HL-60/S4 treated with retinoic acid at 250 ng/mL for 4 days and 3 days (cell line): ENCODE measurements at regions not wholly inside any gene's neighbourhood (a gene's known extent, or its start where the extent isn't known, plus 50 kb on each side); places are given as distances from the start of the nearest gene placed in this dataset.

Experiments
- in situ Hi-C: fragments of 300-500 bp; cut with MboI; formaldehyde crosslinking; loops from 2 replicates; pipeline ENCODE4 v1.7.0; 2022; ENCODE audit warnings: low sequenced_read_pairs

DNA sequence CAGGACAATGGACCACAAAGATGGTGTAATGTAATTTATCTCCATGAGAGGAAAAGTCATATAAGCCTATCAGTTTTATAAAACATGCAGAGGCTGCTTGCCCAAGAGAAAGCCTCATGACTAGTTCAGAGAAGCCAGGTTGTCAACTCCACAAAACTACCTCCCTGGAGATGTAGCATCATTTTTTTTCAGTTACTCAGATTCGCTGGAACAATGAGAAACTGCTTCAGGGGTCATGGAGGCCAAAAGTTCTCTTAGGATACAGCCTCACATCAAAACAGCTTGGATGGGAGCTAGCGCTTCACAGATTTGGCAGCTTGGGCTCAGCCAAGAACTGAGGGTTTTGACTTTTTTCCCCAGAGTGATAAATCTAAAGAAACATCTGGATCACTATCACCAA, 263.5 kb downstream of the INSIG2 start:
- in situ Hi-C loops, result no loop called here

DNA sequence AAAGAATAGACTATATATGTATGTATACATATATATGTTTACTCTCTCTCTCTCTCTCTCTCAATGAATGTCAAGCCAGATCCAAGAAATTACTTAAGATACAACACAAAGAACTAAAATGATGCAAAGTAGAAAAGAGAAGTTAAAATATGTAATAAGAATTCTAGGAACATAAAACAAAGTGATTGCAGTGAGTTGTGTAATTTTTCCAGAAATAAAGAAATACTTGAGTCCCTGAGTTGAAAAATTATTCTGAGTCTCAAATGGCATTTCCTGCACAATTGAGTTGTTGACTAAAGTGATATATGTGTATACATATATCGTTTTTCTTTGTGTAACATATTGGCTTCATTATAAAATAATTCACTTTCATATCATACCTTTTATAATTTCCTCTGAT, 262.4 kb downstream of the INSIG2 start:
- in situ Hi-C loops, result no loop called here

DNA sequence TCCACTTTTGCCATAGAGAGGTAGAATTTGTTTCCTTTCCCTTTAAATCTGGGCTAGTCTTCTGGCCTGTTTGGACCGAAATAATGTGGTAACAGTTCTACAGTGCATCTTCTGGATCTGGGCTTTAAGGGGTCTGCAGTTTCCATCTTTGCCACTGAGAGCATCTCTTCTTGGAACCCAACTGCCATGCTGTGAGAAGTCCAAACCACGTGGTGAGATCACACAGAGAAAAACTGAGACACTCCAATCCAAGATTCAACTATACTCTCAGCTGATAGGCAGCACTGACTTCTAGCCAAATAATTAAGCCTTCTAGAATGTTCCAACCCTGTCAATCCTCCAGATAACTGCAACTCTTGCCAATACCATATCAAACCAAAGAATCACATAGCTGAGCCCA, 261.1 kb downstream of the INSIG2 start:
- in situ Hi-C loops, result no loop called here

DNA sequence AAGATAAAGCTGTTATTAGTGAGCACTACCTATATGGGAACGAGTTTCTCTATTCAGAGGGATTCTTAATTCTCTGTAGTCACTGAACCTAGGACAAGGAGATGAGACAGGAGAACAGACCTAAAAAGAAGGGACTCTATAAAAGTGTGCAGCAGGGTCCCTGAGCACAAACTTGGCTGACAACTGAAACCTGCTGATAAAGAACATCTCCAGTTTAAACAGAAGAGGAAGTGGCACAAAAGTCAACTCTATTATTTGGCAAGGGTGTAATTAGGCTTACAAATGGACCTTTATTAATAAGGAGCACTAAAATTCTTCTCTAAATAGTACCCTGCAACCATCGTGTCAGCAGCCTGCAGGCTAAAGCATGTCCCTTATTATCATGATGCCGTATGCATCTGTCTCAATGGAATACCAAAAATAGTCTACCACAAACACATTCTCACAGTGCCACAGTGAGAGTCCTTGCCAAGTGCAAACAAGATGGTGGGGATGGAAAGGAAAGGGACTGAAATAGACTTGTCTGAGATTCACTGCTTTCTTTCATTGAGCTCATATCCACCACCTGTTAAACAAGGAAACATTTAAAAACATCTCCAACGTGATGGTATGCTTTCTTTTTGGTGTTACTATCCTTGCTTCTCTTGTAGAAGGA, 260.2 kb downstream of the INSIG2 start:
- in situ Hi-C loops, result no loop called here

DNA sequence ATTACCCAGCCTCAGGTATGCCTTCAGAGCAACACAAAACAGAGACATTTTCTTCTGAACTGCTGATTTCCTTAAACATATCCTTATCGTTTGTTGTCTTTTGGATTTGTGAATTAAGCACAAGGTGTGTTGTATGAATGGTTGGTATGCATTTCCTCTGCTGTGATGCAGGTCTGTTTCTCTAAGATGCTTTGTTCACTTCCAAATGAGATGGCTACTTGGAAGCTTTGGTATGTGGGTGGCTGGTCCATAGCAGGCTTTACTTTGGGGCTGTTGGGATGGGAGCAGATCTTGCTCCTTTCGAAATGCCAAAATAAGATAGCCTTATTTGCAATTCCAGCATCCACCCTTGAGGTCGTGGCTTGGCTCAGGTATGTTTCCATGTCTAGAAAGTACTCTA, 257.2 kb downstream of the INSIG2 start:
- in situ Hi-C loops, result no loop called here

DNA sequence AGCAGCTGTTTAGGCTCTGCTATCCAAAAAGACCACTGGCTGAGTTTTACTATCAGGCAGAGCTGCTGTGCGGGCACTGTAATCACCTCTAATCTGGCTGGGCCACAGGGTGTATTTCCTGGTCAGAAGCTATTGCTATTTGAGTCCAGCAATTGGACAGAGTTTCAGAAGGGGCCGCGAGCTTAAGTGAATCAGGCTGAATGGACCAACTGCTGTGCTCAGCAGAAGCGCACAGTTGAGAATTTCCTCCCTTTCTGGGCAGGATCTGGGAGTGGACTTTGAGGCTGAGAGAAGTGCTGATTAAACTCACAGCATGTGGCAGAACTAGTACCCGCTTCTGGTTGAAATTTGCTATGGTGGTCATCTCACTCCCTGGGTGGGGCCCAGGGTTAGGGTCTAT, 251.8 kb downstream of the INSIG2 start:
- in situ Hi-C loops, result no loop called here

DNA sequence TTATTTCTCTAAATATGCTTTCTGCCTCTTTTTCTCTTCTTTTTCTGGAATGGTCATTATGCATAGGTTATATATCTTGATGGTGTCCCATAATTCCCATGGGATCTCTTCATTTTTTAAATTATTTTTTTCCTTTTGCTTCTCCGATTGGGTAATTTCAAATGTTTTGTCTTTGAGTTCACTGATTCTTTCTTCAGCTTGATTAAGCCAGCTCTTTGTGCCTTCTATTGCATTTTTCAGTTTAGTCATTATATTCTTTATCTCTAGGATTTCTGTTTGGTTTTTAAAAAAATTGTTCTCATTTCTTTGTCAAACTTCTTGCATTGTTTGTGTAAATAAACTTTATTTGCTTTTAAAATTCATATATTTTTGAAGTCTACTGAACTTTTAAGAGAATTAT, 251.1 kb downstream of the INSIG2 start:
- in situ Hi-C loops, result no loop called here

DNA sequence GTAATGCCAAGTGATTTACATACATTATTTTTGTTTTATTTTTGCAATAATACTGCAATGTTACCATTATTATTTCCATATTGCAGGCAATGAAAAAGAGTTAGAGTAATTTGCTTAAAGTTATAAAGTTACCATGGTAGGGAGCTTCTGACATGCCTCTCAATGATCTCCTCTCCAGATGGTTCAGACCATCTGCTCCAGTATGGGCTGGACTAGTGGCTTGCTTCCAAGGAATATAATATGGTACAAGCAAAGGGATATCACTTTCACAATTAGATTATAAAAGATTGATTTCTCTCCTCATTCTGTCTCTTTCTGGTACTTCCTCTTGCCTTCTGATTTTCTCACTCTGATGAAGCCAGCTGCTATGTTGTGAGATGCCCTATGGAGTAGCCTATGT, 245.4 kb downstream of the INSIG2 start:
- in situ Hi-C loops, result no loop called here

DNA sequence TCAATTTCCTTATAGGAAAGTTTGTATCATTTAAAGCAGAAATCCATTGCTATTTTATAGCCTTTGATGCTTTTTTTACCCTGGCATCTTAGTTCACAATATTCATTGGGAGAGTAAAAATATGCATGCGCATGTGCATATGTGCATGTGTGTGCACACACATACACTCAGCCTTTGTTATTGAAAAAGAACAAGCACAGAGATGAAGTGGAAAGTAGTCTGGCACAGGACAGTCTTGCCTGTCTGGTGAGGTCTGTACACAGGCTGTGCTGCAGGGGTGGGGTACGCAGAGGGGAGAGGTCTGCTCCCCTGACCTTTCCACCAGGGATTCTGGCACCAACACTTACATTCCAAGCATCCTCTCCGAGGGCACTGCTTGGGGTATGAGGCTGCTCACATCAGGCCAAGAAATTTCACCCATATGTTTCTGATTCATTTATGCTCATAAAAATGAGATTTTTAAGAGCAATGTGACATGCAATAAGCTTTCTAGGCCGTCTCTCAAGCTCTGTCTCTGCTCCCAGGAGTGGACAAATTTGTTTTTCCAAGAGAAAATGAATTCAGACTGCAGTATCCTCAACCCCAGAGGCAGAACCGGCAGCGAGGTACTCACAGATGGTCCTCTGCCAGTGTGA, 237.2 kb downstream of the INSIG2 start:
- in situ Hi-C loops, result no loop called here

DNA sequence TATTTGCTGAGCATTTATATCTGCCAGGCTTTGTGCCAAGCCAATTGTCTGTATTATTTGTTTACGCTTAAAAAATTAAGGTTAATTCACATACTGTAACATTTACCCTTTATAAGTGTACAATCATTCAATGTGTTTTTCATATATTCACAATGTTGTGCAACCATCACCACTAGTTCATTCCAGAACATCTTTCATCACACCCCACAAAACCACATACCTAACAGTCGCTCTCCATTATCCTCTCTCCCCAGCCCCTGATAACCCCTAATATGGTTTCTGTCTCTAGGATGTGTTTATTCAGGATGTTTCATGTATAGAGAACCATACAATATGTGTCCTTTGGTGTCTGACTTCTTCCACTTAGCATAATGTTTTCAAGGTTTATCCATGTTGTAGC, 234.1 kb downstream of the INSIG2 start:
- in situ Hi-C loops, result no loop called here

DNA sequence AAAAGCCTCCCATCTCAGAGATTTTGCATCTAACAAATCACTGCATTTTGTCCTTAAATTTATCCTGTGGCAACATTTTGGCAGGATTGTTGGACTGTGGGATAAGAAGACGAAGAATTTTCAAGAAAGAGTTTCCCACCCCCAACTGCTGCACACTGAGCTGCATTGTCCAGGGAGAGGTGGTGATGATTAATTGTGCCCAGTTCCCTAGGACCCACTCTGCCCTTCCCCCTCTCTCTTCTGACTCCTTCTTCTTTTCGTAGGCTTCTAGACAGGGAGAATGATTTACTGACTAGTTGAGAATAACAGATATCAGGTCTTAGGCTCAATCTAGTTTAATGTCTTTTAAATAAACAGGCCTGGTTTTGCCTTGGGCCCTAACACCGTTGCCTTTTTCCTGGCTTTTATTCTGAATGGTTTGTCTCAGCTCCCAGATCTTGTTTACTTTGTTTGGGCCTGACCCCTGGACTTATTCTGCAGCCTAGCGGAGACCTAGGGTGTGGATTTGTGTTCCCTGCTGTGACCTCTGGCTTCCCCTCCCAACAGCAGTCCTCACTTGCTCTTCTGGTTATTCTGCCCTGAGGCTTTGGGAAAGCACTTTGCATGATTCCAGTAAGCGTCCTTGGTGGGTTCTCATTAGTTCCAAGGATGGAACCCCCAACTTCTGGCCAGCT, 233.3 kb downstream of the INSIG2 start:
- in situ Hi-C loops, result no loop called here

DNA sequence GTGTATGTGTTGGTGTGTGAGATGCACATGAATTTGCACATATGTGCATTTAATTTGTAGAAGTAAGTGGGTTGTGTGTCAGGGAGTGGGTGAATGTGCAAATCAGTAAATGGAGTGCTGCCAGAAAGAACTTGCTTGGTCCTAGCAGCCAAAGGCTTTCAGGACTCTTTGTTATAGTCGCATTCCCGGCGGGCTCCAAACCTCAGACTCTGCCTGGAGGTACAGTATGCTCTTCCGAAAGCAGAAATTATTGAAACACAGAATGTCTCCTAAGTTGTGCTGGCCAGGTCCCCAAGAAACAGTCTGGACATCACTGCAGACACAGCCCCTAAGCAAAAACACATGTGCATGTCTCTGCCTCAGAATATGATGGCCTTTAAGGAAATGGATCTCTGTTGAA, 232.4 kb downstream of the INSIG2 start:
- in situ Hi-C loops, result no loop called here

DNA sequence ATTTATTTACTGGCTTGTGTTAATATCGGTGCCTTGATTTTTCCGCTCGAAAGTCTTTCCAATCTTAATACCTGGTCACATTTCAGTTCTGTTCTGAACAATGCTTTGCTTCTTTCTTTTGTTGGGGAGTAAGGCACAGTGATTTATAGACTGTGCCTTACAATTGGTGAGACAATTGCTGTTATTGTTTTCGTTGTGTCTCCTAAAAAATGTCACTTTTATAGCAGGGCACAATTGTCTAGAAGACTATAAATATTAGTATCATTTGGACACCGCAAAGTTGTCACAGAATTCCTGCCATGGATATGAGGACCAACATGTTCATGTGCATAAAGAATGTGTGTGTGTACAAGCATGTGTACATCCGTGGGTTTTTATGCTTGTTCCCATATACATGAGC, 231.9 kb downstream of the INSIG2 start:
- in situ Hi-C loops, result no loop called here

DNA sequence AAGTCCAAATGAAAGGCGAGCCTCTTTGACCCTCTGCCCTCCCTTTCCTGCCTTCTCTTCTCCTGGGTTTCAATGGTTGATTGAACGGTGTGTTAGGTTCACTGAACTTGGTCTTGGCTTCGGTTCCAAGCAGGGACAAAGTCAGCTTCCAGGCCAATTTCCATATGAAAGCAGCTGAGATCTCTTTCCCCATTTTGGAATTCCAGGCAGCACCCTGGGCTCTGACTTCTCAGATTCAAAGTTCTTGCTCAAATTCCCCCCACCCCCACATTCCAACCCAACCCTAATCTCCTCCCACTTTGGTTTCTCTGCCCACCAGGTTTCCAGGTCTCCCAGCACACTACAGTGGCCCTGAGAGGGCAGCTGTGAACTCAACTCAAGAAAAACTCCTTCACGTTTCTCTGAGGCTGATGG, 231.0 kb downstream of the INSIG2 start:
- in situ Hi-C loops, result no loop called here

DNA sequence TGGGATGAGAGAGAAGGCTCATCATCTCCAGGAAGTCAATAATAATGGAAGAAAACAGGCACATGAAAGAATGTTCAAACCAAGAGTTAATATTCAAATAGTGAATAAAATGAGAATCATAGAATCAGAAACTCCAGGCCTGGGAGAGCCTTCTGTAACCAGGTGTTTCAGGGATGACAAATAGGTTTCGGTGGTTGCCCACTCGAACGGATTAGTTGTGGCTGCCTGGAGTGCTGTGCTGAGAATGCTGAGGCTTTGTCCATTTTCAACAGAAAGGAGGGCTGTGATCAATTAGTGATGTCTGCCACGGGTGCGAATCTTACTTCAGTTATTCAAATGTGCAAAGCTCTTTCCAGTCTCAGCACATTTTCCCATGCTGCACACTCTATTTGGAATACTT, 227.3 kb downstream of the INSIG2 start:
- in situ Hi-C loops, result no loop called here

DNA sequence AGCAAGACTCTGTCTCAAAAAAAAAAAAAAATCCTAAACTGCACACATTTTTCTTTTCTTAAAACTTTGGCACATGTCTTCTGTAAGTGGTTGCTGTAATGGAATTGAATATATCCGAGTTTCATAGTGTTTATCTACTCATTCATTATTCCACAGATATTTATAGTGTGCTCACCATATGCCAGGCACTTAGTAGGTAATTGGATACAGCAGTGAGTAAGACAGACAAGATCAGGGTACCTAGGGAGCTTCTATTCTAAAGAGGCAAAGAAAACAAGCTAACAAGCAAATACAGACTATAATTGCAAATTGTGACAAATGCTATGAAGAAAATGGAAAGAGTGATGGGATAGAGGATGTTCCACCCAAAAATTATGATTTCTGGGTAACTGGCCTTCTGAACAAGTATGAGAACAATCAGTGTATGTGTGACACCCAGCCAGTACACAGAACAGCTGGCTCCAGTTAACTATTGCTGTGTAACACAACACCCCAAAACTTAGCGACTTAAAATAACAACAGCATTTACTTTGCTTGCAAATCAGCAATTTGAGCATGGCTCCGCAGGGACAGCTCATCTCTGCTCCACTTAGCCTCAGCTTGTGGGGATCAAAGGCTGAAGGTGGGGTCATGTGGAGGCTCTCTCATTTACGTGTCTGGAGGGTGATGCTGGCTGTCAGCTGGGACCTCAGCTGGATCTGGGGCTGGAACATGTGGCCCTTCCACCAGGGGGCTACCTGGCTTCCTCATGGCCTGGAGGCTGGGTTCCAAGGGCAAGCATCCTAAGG, 224.9 kb downstream of the INSIG2 start:
- in situ Hi-C loops, result no loop called here

DNA sequence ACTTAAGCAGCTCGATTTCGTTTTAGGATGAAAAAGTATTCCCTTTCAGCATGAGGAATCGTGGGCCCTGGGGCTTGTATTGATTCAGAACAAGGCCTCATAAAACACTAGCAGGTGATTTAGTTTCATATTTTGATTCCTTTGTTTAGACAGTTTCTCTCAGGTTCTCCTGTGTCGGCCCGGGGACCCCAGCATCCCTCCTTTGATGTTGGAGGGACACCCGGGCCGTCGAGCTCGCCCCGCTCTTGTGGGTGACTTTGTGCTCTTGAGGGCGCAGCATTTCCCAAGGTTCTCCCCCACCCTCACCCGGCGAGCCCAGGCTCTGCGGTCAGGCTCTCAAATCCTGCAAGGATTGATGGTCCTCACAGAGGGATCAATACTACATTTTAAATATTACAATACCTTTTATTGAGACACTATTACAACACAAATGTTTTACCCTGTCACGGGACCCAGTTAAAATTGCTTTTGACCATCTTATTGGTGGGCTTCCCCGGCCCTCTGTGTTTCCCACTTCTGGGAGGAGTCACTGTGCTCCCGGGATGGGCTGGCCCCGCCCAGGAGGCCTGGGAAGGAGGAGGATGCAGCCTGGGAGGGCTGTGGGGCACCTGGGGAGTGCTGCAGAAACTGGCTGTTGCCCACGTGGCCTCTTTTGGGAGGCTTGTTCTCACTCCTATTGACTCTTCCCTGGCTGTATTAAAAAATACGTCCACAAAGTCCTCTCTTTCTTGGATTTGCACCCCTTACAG, 222.6 kb downstream of the INSIG2 start:
- in situ Hi-C loops, result no loop called here

DNA sequence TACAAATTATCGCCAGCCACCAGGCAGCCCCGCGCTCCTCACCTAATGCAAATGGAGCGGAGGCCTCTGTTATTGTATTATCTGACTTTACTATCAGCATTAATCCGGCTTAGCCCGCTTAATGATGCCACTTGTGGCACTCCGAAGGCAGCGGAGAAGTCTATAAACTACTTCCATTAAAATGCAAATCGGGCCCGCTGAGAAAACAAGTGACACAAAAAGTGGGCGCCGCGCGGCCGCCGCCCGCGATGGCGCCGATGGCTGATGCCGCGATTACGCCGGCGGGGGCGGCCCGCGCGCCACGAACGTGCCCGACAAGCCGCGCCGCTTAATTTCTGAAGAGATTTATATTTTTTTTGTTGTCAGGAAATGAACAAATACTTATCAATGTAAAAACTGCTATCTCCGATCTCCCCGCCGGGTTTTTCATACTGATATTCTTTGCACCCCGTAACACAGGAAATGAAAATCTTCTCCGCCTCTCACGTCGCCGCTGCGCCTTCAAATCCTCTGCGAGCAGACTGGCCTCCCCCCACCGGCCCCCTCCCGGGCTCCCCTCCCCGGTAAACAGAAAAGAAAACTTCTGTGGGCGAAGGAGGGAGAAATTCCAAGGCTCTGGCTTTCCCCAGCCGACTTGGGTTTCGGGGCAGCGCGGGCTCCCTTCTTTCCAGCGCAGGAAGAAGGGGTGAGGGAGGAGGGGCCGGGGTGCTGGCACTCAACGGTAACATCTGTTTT, 221.8 kb downstream of the INSIG2 start:
- in situ Hi-C loops, result no loop called here

DNA sequence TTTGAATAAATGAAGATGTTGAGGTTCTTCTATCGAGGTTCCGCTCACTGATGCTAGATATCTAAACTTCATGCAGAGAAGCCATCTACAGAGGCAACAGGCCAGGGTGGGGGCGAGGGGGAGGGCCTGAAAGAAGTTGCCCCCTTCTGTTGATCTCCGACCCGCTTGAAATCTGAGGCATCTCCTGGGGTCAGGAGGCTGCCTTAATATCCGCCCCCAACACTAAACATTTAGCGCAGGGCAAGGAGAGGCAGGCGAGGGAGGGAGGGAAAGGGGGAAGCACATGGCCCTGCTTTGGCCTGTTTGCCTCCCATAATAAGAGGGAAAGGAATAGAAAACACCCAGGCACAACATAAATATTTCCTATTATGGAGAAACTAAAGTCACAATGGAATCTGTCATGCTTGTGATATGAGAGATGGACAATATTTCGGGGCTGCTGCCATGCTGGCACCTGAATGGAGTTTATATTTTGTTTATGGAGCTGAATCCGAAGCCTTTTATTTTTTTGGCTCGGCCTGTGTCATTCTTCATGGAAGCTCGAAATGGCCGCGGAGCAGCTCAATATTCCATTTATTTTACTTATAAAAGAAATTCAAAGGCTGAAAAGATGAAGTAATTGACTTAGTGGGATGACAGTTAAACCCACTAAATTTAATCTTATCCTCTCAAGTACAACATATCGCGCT, 221.1 kb downstream of the INSIG2 start:
- in situ Hi-C loops, result no loop called here

DNA sequence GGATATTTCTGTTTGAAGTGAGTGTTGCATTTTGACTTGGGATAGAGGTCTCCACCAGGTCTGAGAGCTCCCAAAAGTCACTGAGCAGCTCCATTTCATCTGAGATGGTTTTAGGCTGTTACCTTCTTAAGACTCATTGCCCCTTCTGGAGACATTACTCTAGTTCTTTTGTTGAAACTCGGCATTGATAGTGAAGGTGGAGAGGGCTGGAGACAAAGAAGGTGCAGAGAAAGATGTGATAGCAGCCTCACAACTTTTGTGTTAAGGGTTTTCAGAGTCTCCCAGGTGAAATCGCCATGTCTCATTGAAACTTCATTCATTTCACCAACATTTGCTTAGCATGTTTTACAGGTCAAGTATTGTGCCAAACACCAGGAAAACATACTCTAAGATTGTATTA, 219.6 kb downstream of the INSIG2 start:
- in situ Hi-C loops, result no loop called here
